Right lung (tissue), 2 donors: ENCODE measurements at regions not wholly inside any gene's neighbourhood (a gene's known extent, or its start where the extent isn't known, plus 50 kb on each side); places are given as distances from the start of the nearest gene placed in this dataset.

Experiments used
- DNase-seq, 2 donors: peaks; one replicate each; pipeline ENCODE4 v3.0.0-alpha.2; 2013

GRCh38 chr1:38418195-38419030 lies 371.8 kb upstream of the POU3F1 start:
- DNase-seq, result no peak

GRCh38 chr1:38403667-38404066 lies 357.1 kb upstream of the POU3F1 start:
- DNase-seq, result no peak

- no peak for DNase-seq
Measured at GRCh38 chr1:38402230-38402815, 355.7 kb upstream of the POU3F1 start.

GRCh38 chr1:38396606-38397005 lies 350.0 kb upstream of the POU3F1 start:
- DNase-seq, result no peak

GRCh38 chr1:38394303-38394702 lies 347.7 kb upstream of the POU3F1 start:
- no peak for DNase-seq

- no peak for DNase-seq
Measured at GRCh38 chr1:38392861-38393260, 346.3 kb upstream of the POU3F1 start.

GRCh38 chr1:38381256-38381655 lies 334.7 kb upstream of the POU3F1 start:
- DNase-seq, result no peak

GRCh38 chr1:38376577-38376976 lies 330.0 kb upstream of the POU3F1 start:
- DNase-seq, result no peak

- no peak for DNase-seq
Measured at GRCh38 chr1:38375035-38375434, 328.4 kb upstream of the POU3F1 start.

GRCh38 chr1:38371505-38371844 lies 324.9 kb upstream of the POU3F1 start:
- no peak for DNase-seq

- DNase-seq, result no peak
Measured at GRCh38 chr1:38370716-38371504, 324.3 kb upstream of the POU3F1 start.

GRCh38 chr1:38365242-38365641 lies 318.6 kb upstream of the POU3F1 start:
- no peak for DNase-seq

- DNase-seq, result no peak
Measured at GRCh38 chr1:38361566-38361965, 315.0 kb upstream of the POU3F1 start.

- DNase-seq, result no peak
Measured at GRCh38 chr1:38360807-38361206, 314.2 kb upstream of the POU3F1 start.

GRCh38 chr1:38353956-38354355 lies 307.4 kb upstream of the POU3F1 start:
- DNase-seq, result no peak

- no peak for DNase-seq
Measured at GRCh38 chr1:38352869-38353268, 306.3 kb upstream of the POU3F1 start.

- DNase-seq, result no peak
Measured at GRCh38 chr1:38347446-38348175, 301.0 kb upstream of the POU3F1 start.

- no peak for DNase-seq
Measured at GRCh38 chr1:38344716-38345115, 298.1 kb upstream of the POU3F1 start.

- DNase-seq, result no peak
Measured at GRCh38 chr1:38341694-38342093, 295.1 kb upstream of the POU3F1 start.

GRCh38 chr1:38340409-38340808 lies 293.8 kb upstream of the POU3F1 start:
- no peak for DNase-seq

GRCh38 chr1:38337711-38338110 lies 291.1 kb upstream of the POU3F1 start:
- DNase-seq, result no peak

GRCh38 chr1:38336961-38337360 lies 290.4 kb upstream of the POU3F1 start:
- no peak for DNase-seq
